Caco-2 (cell line): ENCODE measurements at regions not wholly inside any gene's neighbourhood (a gene's known extent, or its start where the extent isn't known, plus 50 kb on each side); places are given as distances from the start of the nearest gene placed in this dataset.

ENCODE experiments used
- BruUV-seq: library from RNA; stranded (reverse); fragments of 400-500 nt; replicated peaks from 2 replicates; lab custom pipeline; 2021; lab: Mats Ljungman, UMichigan
- CTCF ChIA-PET: fragments of 300-600 bp; sonication (Branson Sonifier 250); formaldehyde crosslinking; loops from one replicate; lab custom pipeline; 2022; ENCODE audit warnings: antibody characterized with exemption; lab: Charles Lee
- POLR2A ChIA-PET: fragments of 300-600 bp; sonication (Branson Sonifier 250); formaldehyde crosslinking; loops from one replicate; lab custom pipeline; 2022; ENCODE audit warnings: antibody characterized with exemption; lab: Charles Lee
- DNase-seq, 2 experiments: peaks; one replicate each; pipeline versions ENCODE4 v3.0.0 to v3.0.0-alpha.2; 2020 to 2022
- H3K27me3 ChIP-seq: replicated peaks from 2 replicates; pipeline ENCODE4 v1.6.0; 2011; ENCODE audit warnings: low read length; ENCODE audit not compliant: control insufficient read depth, insufficient read depth
- H3K36me3 ChIP-seq: 2 replicates; pipeline ENCODE4 v1.5.1; 2011; ENCODE audit warnings: low read length; ENCODE audit not compliant: control insufficient read depth, insufficient read depth
- H3K4me1 ChIP-seq: fragments of 250-450 bp; sonication (Bioruptor Pico); 2 replicates; pipeline ENCODE4 v1.5.1; 2020; ENCODE audit warnings: mild to moderate bottlenecking
- H3K4me3 ChIP-seq: 2 replicates; pipeline ENCODE4 v1.5.1; 2011; ENCODE audit warnings: low read depth, mild to moderate bottlenecking, control low read depth, low read length
- H3K9me3 ChIP-seq: fragments of 250-450 bp; sonication (Bioruptor Pico); 2 replicates; pipeline ENCODE4 v1.5.1; 2020; ENCODE audit warnings: mild to moderate bottlenecking, moderate library complexity
- H3K27ac Mint-ChIP-seq: one replicate; pipeline ENCODE4 v1.8.0; 2022; ENCODE audit warnings: mixed read lengths; ENCODE audit not compliant: unreplicated experiment
- H3K27me3 Mint-ChIP-seq: one replicate; pipeline ENCODE4 v1.8.0; 2022; ENCODE audit warnings: mixed read lengths; ENCODE audit not compliant: insufficient read depth, unreplicated experiment
- H3K36me3 Mint-ChIP-seq: one replicate; pipeline ENCODE4 v1.8.0; 2022; ENCODE audit warnings: mild to moderate bottlenecking, mixed read lengths; ENCODE audit not compliant: insufficient read depth, unreplicated experiment
- H3K4me1 Mint-ChIP-seq: one replicate; pipeline ENCODE4 v1.8.0; 2022; ENCODE audit warnings: low read depth, mixed read lengths; ENCODE audit not compliant: unreplicated experiment
- H3K4me3 Mint-ChIP-seq: one replicate; pipeline ENCODE4 v1.8.0; 2022; ENCODE audit warnings: mild to moderate bottlenecking, moderate library complexity, mixed read lengths; ENCODE audit not compliant: unreplicated experiment
- H3K9me3 Mint-ChIP-seq: one replicate; pipeline ENCODE4 v1.8.0; 2022; ENCODE audit warnings: mixed read lengths; ENCODE audit not compliant: unreplicated experiment
- intact Hi-C: fragments of 100-400 bp; cut with micrococcal nuclease; formaldehyde crosslinking; loops from one replicate; pipeline ENCODE4 v1.10.0; 2022; ENCODE audit not compliant: unreplicated experiment
- TF ChIP-seq, protein P1 (sequence below), 2 experiments: fragments of 200-600 bp in 1 of 2; IDR thresholded peaks; 1 replicate in 1 of 2; 2 replicates in 1 of 2; pipeline versions ENCODE4 v1.5.1 to v1.8.0; 2011 to 2022; ENCODE audit warnings: antibody characterized with exemption in 1 of 2, control low read depth in 1 of 2, inconsistent platforms in 1 of 2, low read depth in 1 of 2, low read length in 1 of 2, mild to moderate bottlenecking in 1 of 2, moderate library complexity in 1 of 2; ENCODE audit not compliant: insufficient read depth in 1 of 2, severe bottlenecking in 1 of 2, unreplicated experiment in 1 of 2

- H3K36me3 Mint-ChIP-seq, result no peaks in the 10 kb centered on the region
- no TSS peak for BruUV-seq
- TF ChIP-seq, protein P1, sequence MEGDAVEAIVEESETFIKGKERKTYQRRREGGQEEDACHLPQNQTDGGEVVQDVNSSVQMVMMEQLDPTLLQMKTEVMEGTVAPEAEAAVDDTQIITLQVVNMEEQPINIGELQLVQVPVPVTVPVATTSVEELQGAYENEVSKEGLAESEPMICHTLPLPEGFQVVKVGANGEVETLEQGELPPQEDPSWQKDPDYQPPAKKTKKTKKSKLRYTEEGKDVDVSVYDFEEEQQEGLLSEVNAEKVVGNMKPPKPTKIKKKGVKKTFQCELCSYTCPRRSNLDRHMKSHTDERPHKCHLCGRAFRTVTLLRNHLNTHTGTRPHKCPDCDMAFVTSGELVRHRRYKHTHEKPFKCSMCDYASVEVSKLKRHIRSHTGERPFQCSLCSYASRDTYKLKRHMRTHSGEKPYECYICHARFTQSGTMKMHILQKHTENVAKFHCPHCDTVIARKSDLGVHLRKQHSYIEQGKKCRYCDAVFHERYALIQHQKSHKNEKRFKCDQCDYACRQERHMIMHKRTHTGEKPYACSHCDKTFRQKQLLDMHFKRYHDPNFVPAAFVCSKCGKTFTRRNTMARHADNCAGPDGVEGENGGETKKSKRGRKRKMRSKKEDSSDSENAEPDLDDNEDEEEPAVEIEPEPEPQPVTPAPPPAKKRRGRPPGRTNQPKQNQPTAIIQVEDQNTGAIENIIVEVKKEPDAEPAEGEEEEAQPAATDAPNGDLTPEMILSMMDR (IDR thresholded peaks at IDR 0.05; ENCODE audit: insufficient read depth in 1 of 2, low read depth in 1 of 2, low read length in 1 of 2, severe bottlenecking in 1 of 2, unreplicated experiment in 1 of 2), result no peak
- ChIA-PET CTCF (no interaction called here), POLR2A (no interaction called here)
- H3K4me1 ChIP-seq, result no peaks in the 10 kb centered on the region
- no peak overlapping the region for H3K4me3 Mint-ChIP-seq
- H3K27me3 ChIP-seq, result no peaks in the 10 kb centered on the region
- H3K36me3 ChIP-seq, result no peaks in the 10 kb centered on the region
- H3K9me3 ChIP-seq, result no peaks in the 10 kb centered on the region
- H3K27ac Mint-ChIP-seq, result no peak overlapping the region
- no peaks in the 10 kb centered on the region for H3K9me3 Mint-ChIP-seq
- no peak for DNase-seq
- intact Hi-C loops, result no loop called here
- H3K27me3 Mint-ChIP-seq, result no peaks in the 10 kb centered on the region
- no peaks in the 10 kb centered on the region for H3K4me1 Mint-ChIP-seq
- no peak overlapping the region for H3K4me3 ChIP-seq
Observed at GRCh38 chrX:113770071-113770470, 813.8 kb upstream of the HTR2C start.

GRCh38 chrX:113759422-113759821, 824.5 kb upstream of the HTR2C start:
- no peaks in the 10 kb centered on the region for H3K36me3 Mint-ChIP-seq
- H3K27me3 Mint-ChIP-seq, result no peaks in the 10 kb centered on the region
- ChIA-PET CTCF (no interaction called here), POLR2A (no interaction called here)
- Histone ChIP-seq H3K36me3 (no peaks in the 10 kb centered on the region), H3K4me3 (no peak overlapping the region), H3K4me1 (no peaks in the 10 kb centered on the region), H3K9me3 (no peaks in the 10 kb centered on the region), H3K27me3 (no peaks in the 10 kb centered on the region)
- H3K27ac Mint-ChIP-seq, result no peak overlapping the region
- H3K9me3 Mint-ChIP-seq, result no peaks in the 10 kb centered on the region
- no peak overlapping the region for H3K4me3 Mint-ChIP-seq
- H3K4me1 Mint-ChIP-seq, result no peaks in the 10 kb centered on the region
- intact Hi-C loops, result no loop called here
- TF ChIP-seq, protein P1 (IDR thresholded peaks at IDR 0.05; ENCODE audit: insufficient read depth in 1 of 2, low read depth in 1 of 2, low read length in 1 of 2, severe bottlenecking in 1 of 2, unreplicated experiment in 1 of 2), result no peak
- no TSS peak for BruUV-seq
- DNase-seq, result no peak

GRCh38 chrX:113747274-113747973, 836.5 kb upstream of the HTR2C start:
- Histone ChIP-seq H3K9me3 (no peaks in the 10 kb centered on the region), H3K4me3 (no peak overlapping the region), H3K4me1 (no peaks in the 10 kb centered on the region), H3K36me3 (no peaks in the 10 kb centered on the region), H3K27me3 (no peaks in the 10 kb centered on the region)
- no TSS peak for BruUV-seq
- no peak for DNase-seq
- TF ChIP-seq, protein P1 (IDR thresholded peaks at IDR 0.05; ENCODE audit: insufficient read depth in 1 of 2, low read depth in 1 of 2, low read length in 1 of 2, severe bottlenecking in 1 of 2, unreplicated experiment in 1 of 2), result no peak
- H3K4me1 Mint-ChIP-seq, result no peaks in the 10 kb centered on the region
- no peaks in the 10 kb centered on the region for H3K36me3 Mint-ChIP-seq
- ChIA-PET CTCF (no interaction called here), POLR2A (no interaction called here)
- H3K9me3 Mint-ChIP-seq, result no peaks in the 10 kb centered on the region
- no peak overlapping the region for H3K27ac Mint-ChIP-seq
- H3K27me3 Mint-ChIP-seq, result no peaks in the 10 kb centered on the region
- intact Hi-C loops, result no loop called here
- no peak overlapping the region for H3K4me3 Mint-ChIP-seq
